ENCODE measurements at regions not wholly inside any gene's neighbourhood (a gene's known extent, or its start where the extent isn't known, plus 50 kb on each side); places are given as distances from the start of the nearest gene placed in this dataset.

DNA sequence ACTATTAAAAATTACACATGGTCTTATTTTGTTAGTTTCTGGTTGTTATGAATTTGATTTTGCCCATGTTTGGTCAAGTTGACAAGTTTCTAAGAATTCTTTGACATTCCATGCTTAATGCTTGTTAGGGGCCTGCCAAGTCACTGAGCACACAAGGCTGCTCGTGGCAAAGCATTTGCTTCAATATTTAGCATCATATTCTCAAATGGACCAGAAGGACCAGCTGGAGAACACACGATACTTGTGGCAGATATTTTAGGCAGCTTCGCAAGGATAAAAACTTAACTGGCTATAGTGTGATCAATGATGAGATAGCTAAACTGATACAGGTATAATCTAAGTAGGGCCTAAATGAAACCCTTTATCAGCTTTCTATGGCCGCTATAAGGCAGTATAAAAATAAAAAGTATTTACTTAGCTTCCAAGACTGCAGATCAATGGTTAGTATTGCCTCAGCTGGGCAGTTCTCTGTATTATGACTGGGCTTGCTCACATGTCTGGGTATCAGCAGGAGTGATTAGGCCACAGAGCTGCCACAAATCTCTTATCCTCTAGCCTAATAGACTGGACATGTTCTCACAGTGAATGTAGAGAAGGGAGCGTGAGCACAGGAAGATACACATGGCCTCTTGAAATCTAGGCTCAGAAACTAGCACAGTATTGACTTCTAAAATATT lies 155.9 kb upstream of the SPRY2 start:
- TF ChIP-seq EZH2 (IDR thresholded peaks at IDR 0.05; ENCODE audit: low read depth, unreplicated experiment) (no peak), CTCF (conservative IDR thresholded peaks at IDR 0.05; ENCODE audit: low read depth in 2 of 2) (no peak), POLR2AphosphoS5 (IDR thresholded peaks at IDR 0.05; ENCODE audit: low read depth) (no peak), EZH2phosphoT487 (IDR thresholded peaks at IDR 0.05; ENCODE audit: unreplicated experiment) (no peak), NANOG (IDR thresholded peaks at IDR 0.05; ENCODE audit: borderline replicate concordance) (no peak), ETS1 (IDR thresholded peaks at IDR 0.05) (no peak), ZNF114 (CRISPR knock-in tag; IDR thresholded peaks at IDR 0.05) (no peak), JUNB (IDR thresholded peaks at IDR 0.05; ENCODE audit: unreplicated experiment) (no peak)
- TF ChIP-seq, protein P1, sequence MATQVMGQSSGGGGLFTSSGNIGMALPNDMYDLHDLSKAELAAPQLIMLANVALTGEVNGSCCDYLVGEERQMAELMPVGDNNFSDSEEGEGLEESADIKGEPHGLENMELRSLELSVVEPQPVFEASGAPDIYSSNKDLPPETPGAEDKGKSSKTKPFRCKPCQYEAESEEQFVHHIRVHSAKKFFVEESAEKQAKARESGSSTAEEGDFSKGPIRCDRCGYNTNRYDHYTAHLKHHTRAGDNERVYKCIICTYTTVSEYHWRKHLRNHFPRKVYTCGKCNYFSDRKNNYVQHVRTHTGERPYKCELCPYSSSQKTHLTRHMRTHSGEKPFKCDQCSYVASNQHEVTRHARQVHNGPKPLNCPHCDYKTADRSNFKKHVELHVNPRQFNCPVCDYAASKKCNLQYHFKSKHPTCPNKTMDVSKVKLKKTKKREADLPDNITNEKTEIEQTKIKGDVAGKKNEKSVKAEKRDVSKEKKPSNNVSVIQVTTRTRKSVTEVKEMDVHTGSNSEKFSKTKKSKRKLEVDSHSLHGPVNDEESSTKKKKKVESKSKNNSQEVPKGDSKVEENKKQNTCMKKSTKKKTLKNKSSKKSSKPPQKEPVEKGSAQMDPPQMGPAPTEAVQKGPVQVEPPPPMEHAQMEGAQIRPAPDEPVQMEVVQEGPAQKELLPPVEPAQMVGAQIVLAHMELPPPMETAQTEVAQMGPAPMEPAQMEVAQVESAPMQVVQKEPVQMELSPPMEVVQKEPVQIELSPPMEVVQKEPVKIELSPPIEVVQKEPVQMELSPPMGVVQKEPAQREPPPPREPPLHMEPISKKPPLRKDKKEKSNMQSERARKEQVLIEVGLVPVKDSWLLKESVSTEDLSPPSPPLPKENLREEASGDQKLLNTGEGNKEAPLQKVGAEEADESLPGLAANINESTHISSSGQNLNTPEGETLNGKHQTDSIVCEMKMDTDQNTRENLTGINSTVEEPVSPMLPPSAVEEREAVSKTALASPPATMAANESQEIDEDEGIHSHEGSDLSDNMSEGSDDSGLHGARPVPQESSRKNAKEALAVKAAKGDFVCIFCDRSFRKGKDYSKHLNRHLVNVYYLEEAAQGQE (IDR thresholded peaks at IDR 0.05; ENCODE audit: unreplicated experiment) = no peak
